ENCODE measurements at regions not wholly inside any gene's neighbourhood (a gene's known extent, or its start where the extent isn't known, plus 50 kb on each side); places are given as distances from the start of the nearest gene placed in this dataset.

DNA sequence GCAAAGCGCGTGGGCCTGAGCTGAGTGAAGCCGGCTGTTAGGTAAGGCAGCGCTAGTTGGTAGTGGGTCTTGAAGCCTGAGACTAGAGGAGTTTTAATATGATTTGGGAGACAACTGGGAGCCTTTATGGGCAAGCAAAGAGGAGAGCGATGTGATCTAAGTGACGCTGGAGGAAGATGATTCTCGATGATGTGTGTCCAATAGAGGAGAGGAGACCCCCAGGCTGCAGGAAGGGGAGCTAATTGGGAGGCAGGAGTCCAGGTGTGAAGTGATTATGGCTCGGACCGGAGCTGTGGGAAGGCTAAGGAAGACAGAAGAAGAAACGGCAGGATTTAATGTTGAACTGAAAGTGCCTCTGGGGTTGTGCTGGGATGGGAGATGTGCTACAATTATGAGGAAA, 482.9 kb upstream of the KIF2A start:
- POLR2A ChIA-PET (ENCODE audit: partially characterized antibody): no interaction called here
- no peak overlapping the region for H2AK5ac ChIP-seq (ENCODE audit: low read depth, low read length)
- H3K4me2 ChIP-seq (ENCODE audit: insufficient read depth in 1 of 2, low read depth in 2 of 2, low read length in 2 of 2): no peak overlapping the region

More for the DNA sequence above, 482.9 kb upstream of the KIF2A start:
- Histone ChIP-seq H3K9me3 (ENCODE audit: insufficient read depth in 2 of 2, low read depth in 1 of 2, low read length in 1 of 2) (no peaks in the 10 kb centered on the region; a peak in 1 of 4 replicates), H4K91ac (replicated peaks; ENCODE audit: insufficient read length, low read length) (no peak overlapping the region), H2BK5ac (ENCODE audit: low read depth, low read length) (no peak overlapping the region), H3K23me2 (ENCODE audit: low read depth, low read length) (no peaks in the 10 kb centered on the region), H3K56ac (replicated peaks; ENCODE audit: insufficient read length, low read depth, low read length) (no peak overlapping the region), H3K27ac (ENCODE audit: low read depth, low read length) (no peak overlapping the region), H3K36me3 (ENCODE audit: control insufficient read depth in 2 of 4, insufficient read depth in 4 of 4, low read length in 3 of 4) (no peaks in the 10 kb centered on the region), H2BK15ac (ENCODE audit: low read length) (no peak overlapping the region), H4K8ac (ENCODE audit: extremely low read depth, insufficient read depth, low read length) (no peak overlapping the region), H3K9ac (replicated peaks in 1 of 4; ENCODE audit: extremely low read depth in 1 of 4, low read depth in 3 of 4, low read length in 3 of 4) (no peak overlapping the region), H3K79me2 (ENCODE audit: control insufficient read depth in 1 of 2, insufficient read depth in 2 of 2, low read length in 2 of 2) (no peaks in the 10 kb centered on the region), H3K4me3 (ENCODE audit: extremely low read depth in 1 of 4, insufficient read depth in 2 of 4, low read depth in 3 of 4, low read length in 4 of 4) (no peak overlapping the region), H4K5ac (ENCODE audit: insufficient read length, low read depth, low read length) (no peak overlapping the region), H2BK12ac (ENCODE audit: low read depth, low read length) (no peak overlapping the region), H3K4ac (replicated peaks; ENCODE audit: insufficient read length, low read depth, low read length) (no peak overlapping the region), H2BK20ac (ENCODE audit: low read length) (no peak overlapping the region), H2AFZ (ENCODE audit: low read length) (0 out of 2 replicates have a peak overlapping the region, but pooled peaks have one; percentile 70), H3K23ac (ENCODE audit: insufficient read length) (no peak overlapping the region), H3K14ac (ENCODE audit: insufficient read length) (no peak overlapping the region), H3K18ac (ENCODE audit: extremely low read depth, low read length) (no peak overlapping the region), H3K4me1 (replicated peaks in 1 of 4; ENCODE audit: control insufficient read depth in 3 of 4, insufficient read depth in 4 of 4, low read length in 3 of 4) (peaks cover 0 to 3% (median 1%) of the 10 kb centered on the region in 4 experiments; a peak in 3 of 7 replicates), H3K79me1 (ENCODE audit: low read depth, low read length) (no peaks in the 10 kb centered on the region), H3K27me3 (replicated peaks in 1 of 4; ENCODE audit: control insufficient read depth in 3 of 4, extremely low read depth in 1 of 4, insufficient read depth in 3 of 4, low read length in 3 of 4) (no peaks in the 10 kb centered on the region), H4K20me1 (replicated peaks in 1 of 2; ENCODE audit: control insufficient read depth in 1 of 2, insufficient read depth in 2 of 2, low read length in 2 of 2) (no peaks in the 10 kb centered on the region), H2BK120ac (replicated peaks; ENCODE audit: low read depth, low read length) (no peak overlapping the region)
- FAIRE-seq: no peak
- CTCF ChIA-PET (ENCODE audit: partially characterized antibody): interaction anchor here (0.6 to 2.9 kb wide), 7 partner anchors 11 to 402 kb away, joined by 3 to 11 read pairs (median 3); no protein-coding TSS in a partner anchor
- DNase-seq (ENCODE audit: low read depth in 1 of 2, low spot score in 2 of 2): no peak
- 91% methylated on average over 10 of the region's 10 CpGs; no CpG with 5 or more reads in 1 of the 2 experiments for WGBS, 2 experiments (ENCODE audit: extremely low coverage in 1 of 2, insufficient coverage in 1 of 2, insufficient read length in 1 of 2, insufficient replicate concordance in 2 of 2, low coverage in 1 of 2, low lambda C conversion rate in 2 of 2, missing lambda C conversion rate in 1 of 2)
- TF ChIP-seq JUND (IDR thresholded peaks at IDR 0.05; ENCODE audit: low read length) (no peak), RNF2 (IDR thresholded peaks at IDR 0.05; ENCODE audit: borderline replicate concordance, low read depth, low read length, missing control alignments, poor library complexity, severe bottlenecking) (no peak)
